Progenitor cell of endocrine pancreas (in vitro differentiated cells): ENCODE measurements at regions not wholly inside any gene's neighbourhood (a gene's known extent, or its start where the extent isn't known, plus 50 kb on each side); places are given as distances from the start of the nearest gene placed in this dataset.

ENCODE experiments used
- DNase-seq: peaks from one replicate; pipeline ENCODE4 v3.0.0; 2021; ENCODE audit warnings: low spot score; ENCODE audit not compliant: unreplicated experiment
- H3K27ac Mint-ChIP-seq: 2 replicates; pipeline ENCODE4 v1.8.0; 2021; ENCODE audit warnings: mild to moderate bottlenecking, moderate library complexity, mixed read lengths
- H3K27me3 Mint-ChIP-seq: 2 replicates; pipeline ENCODE4 v1.8.0; 2021; ENCODE audit warnings: mixed read lengths
- H3K36me3 Mint-ChIP-seq: 2 replicates; pipeline ENCODE4 v1.8.0; 2022; ENCODE audit warnings: mixed read lengths; ENCODE audit not compliant: insufficient read depth
- H3K4me1 Mint-ChIP-seq: 2 replicates; pipeline ENCODE4 v1.8.0; 2021; ENCODE audit warnings: low read depth, mixed read lengths
- H3K4me3 Mint-ChIP-seq: 2 replicates; pipeline ENCODE4 v1.8.0; 2021; ENCODE audit warnings: low read depth, mild to moderate bottlenecking, moderate library complexity, mixed read lengths
- H3K9me3 Mint-ChIP-seq: 2 replicates; pipeline ENCODE4 v1.8.0; 2021; ENCODE audit warnings: low read depth, mixed read lengths
- TF ChIP-seq, protein P1 (sequence below): fragments of 200-600 bp; sonication (generic); IDR thresholded peaks from one replicate; pipeline ENCODE4 v1.5.0; 2021; ENCODE audit warnings: antibody characterized with exemption, mild to moderate bottlenecking; ENCODE audit not compliant: unreplicated experiment

DNA sequence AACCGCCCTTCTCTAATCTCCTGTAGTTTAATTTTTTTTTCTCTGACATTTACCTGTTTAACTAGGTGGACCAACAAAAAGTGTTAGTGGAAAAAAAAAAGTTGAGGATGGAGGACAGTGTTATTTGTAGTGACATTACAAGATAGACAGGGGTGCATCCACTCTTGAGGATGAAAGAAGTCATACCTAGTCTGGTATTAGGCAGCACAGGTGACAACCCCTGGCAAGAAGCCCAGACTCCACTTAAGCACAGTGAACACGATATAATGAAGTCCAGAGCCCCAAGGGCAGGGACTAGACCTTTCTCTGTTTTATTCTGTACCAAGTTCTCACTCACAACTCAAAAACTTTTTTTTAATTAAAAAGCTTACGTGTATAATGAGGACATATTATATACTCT lies 268.4 kb downstream of the GPR37 start:
- Mint-ChIP-seq H3K4me3 (no peak overlapping the region), H3K27ac (no peak overlapping the region), H3K36me3 (no peaks in the 10 kb centered on the region), H3K27me3 (no peaks in the 10 kb centered on the region), H3K9me3 (no peaks in the 10 kb centered on the region), H3K4me1 (no peaks in the 10 kb centered on the region)
- TF ChIP-seq, protein P1, sequence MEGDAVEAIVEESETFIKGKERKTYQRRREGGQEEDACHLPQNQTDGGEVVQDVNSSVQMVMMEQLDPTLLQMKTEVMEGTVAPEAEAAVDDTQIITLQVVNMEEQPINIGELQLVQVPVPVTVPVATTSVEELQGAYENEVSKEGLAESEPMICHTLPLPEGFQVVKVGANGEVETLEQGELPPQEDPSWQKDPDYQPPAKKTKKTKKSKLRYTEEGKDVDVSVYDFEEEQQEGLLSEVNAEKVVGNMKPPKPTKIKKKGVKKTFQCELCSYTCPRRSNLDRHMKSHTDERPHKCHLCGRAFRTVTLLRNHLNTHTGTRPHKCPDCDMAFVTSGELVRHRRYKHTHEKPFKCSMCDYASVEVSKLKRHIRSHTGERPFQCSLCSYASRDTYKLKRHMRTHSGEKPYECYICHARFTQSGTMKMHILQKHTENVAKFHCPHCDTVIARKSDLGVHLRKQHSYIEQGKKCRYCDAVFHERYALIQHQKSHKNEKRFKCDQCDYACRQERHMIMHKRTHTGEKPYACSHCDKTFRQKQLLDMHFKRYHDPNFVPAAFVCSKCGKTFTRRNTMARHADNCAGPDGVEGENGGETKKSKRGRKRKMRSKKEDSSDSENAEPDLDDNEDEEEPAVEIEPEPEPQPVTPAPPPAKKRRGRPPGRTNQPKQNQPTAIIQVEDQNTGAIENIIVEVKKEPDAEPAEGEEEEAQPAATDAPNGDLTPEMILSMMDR = no peak
- no peak for DNase-seq

DNA sequence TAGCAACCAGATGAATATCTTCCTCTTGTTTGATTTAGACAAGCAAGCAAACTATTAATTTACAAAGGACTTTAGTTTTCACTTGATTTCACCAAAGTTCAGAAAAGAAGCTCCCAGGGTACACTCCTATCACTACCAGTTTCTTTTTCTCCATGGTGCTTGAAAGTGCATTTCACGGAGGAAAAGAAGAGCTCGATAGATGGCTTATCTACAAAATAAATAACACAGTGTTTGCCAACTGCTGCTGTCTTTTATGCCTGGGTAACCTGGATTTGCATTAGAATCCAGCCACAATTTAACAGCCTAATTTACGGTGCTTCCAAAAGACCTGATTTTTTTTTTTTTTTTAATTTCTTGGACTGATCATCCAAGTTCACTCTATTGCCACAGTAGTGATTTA lies 275.7 kb downstream of the GPR37 start:
- peak overlapping the region; percentile 50 for H3K27ac Mint-ChIP-seq
- peaks cover 21% of the 10 kb centered on the region for H3K4me1 Mint-ChIP-seq
- H3K27me3 Mint-ChIP-seq = no peaks in the 10 kb centered on the region
- H3K36me3 Mint-ChIP-seq = no peaks in the 10 kb centered on the region
- TF ChIP-seq, protein P1 = no peak
- no peaks in the 10 kb centered on the region for H3K9me3 Mint-ChIP-seq
- DNase-seq = no peak
- no peak overlapping the region for H3K4me3 Mint-ChIP-seq

DNA sequence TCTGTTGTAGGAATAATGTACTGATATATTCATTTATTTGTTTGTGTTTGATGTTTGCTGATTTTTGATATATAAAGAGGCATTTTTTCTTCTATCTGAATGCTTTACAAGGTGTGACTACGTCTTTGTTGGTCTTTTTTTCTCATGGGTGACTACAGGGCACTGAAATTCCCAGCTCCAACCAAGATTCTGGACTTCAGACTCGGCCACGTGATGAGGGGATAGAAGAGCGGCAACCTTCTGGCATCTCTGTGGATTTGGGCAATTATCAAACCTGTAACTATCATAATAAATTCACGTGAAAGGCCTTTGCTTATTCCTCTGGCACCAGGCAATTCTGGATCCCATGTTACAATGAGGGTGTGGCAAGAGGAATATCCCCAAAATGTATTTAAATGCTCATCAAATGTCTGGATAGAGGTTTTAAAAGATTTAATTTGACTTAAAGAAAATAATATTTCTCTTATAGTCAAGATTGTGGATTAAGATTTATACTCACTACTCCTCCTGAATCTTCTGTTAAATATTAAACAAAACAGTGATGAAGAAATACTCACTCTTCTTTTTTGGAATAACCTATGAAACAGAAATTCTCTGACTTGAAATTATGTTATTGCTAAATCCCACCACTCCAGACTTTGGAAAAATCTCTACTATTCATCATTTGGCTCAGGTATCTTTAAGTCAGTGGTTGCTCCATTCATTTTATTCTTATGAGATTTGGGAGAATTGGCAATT lies 276.3 kb downstream of the GPR37 start:
- no peak overlapping the region for H3K27ac Mint-ChIP-seq
- H3K36me3 Mint-ChIP-seq = no peaks in the 10 kb centered on the region
- no peaks in the 10 kb centered on the region for H3K27me3 Mint-ChIP-seq
- no peaks in the 10 kb centered on the region for H3K9me3 Mint-ChIP-seq
- TF ChIP-seq, protein P1 = no peak
- no peak for DNase-seq
- H3K4me3 Mint-ChIP-seq = no peak overlapping the region
- H3K4me1 Mint-ChIP-seq = peaks cover 21% of the 10 kb centered on the region

DNA sequence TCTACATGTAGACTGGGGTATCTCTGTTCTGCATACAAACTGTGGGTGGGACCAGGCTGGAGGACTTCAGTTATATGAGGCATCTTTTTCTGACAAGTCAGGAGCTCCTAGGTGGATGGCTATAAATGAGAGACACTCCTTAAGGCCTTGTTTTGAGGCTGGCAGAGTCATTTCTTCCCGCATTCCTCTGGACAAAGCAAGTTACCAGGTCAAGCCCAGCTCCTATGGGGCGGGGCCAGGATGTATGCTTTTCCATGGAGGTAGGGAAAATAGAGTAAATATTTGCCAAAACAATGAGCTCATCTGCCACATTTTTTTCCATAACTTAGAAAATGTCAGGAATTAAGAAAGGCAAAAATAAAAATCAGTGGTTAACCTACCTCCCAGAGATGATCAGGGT lies 283.4 kb downstream of the GPR37 start:
- Mint-ChIP-seq H3K27ac (no peak overlapping the region), H3K27me3 (no peaks in the 10 kb centered on the region), H3K36me3 (no peaks in the 10 kb centered on the region), H3K4me1 (no peaks in the 10 kb centered on the region), H3K9me3 (no peaks in the 10 kb centered on the region), H3K4me3 (no peak overlapping the region)
- TF ChIP-seq, protein P1 = no peak
- DNase-seq = no peak

DNA sequence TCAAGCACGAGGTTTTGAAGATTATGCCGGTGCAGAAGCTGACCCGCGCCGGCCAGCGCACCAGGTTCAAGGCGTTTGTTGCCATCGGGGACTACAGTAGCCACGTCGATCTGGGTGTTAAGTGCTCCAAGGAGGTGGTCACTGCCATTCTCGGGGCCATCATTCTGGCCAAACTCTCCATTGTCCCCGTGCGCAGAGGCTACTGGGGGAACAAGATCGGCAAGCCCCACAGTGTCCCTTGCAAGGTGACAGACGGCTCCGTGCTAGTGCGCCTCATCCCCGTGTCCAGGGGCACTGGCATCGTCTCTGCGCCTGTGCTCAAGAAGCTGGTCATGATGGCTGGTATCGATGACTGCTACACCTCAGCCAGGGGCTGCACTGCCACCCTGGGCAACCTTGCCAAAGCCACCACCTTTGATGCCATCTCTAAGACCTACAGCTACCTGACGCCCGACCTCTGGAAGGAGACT lies 284.7 kb downstream of the GPR37 start:
- no peak overlapping the region for H3K27ac Mint-ChIP-seq
- TF ChIP-seq, protein P1 = no peak
- no peak for DNase-seq
- no peaks in the 10 kb centered on the region for H3K4me1 Mint-ChIP-seq
- H3K4me3 Mint-ChIP-seq = no peak overlapping the region
- no peaks in the 10 kb centered on the region for H3K27me3 Mint-ChIP-seq
- peaks cover 8% of the 10 kb centered on the region for H3K9me3 Mint-ChIP-seq
- H3K36me3 Mint-ChIP-seq = no peaks in the 10 kb centered on the region
